ENCODE measurements at regions not wholly inside any gene's neighbourhood (a gene's known extent, or its start where the extent isn't known, plus 50 kb on each side); places are given as distances from the start of the nearest gene placed in this dataset.

DNA sequence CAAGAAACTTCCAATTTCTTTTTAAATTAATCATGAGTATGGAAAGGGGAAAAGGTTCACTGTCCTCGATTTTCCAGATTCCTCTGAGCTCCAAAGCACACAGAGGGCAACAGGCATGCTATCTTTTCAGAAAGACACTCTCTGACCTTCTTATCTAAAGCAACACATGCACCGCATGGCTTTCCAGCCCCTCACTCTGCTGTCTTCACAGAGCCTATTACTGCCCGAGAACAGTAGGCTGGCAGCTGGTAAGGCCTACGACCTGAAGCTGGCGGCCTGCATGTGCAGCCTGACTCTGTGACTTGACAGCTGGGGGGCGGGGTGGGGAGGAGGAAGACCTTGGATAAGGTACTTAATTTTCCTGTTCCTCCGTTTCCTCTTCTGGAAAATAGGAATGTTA lies 86.3 kb downstream of the ELOVL4 start:
- no peak for TF ChIP-seq POLR2A (IDR thresholded peaks at IDR 0.05)
- TF ChIP-seq, protein P1, sequence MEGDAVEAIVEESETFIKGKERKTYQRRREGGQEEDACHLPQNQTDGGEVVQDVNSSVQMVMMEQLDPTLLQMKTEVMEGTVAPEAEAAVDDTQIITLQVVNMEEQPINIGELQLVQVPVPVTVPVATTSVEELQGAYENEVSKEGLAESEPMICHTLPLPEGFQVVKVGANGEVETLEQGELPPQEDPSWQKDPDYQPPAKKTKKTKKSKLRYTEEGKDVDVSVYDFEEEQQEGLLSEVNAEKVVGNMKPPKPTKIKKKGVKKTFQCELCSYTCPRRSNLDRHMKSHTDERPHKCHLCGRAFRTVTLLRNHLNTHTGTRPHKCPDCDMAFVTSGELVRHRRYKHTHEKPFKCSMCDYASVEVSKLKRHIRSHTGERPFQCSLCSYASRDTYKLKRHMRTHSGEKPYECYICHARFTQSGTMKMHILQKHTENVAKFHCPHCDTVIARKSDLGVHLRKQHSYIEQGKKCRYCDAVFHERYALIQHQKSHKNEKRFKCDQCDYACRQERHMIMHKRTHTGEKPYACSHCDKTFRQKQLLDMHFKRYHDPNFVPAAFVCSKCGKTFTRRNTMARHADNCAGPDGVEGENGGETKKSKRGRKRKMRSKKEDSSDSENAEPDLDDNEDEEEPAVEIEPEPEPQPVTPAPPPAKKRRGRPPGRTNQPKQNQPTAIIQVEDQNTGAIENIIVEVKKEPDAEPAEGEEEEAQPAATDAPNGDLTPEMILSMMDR (IDR thresholded peaks at IDR 0.05), result no peak
- TF ChIP-seq POLR2AphosphoS5 (IDR thresholded peaks at IDR 0.05), result no peak
- TF ChIP-seq EP300 (IDR thresholded peaks at IDR 0.05), result no peak
- Histone ChIP-seq H3K4me1 (no peaks in the 10 kb centered on the region), H3K27ac (no peak overlapping the region), H3K27me3 (no peaks in the 10 kb centered on the region), H3K36me3 (no peaks in the 10 kb centered on the region), H3K4me3 (no peak overlapping the region), H3K9me3 (no peaks in the 10 kb centered on the region)
- intact Hi-C loops (cut with DNase I; ENCODE audit: low total_unique reads), result no loop called here
- no peak for DNase-seq
- 63 to 73% (median 67%) methylated on average over 7 of the region's 7 CpGs for WGBS, 5 donors

DNA sequence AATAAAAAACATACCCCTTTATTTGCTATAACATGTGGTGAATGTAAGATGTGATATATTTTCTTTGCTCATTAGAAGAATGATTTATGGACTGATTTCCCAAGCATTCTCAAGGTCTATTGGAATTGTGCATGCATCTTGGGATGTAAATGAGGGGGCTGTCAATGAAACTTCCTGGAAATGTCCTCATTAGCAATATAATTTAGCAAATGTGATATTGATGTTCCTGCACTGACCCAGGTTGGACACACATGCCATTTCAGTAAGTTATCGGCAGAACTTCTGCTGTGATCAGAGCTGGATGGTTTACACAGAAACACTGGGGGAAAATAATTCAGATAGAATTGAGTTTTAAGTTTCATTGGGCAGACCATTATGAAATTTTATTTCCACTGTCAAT lies 99.9 kb downstream of the ELOVL4 start:
- no peak for DNase-seq
- no peaks in the 10 kb centered on the region for H3K4me1 ChIP-seq
- H3K9me3 ChIP-seq, result no peaks in the 10 kb centered on the region
- H3K4me3 ChIP-seq, result no peak overlapping the region
- no peaks in the 10 kb centered on the region for H3K36me3 ChIP-seq
- no peak overlapping the region for H3K27ac ChIP-seq
- TF ChIP-seq POLR2AphosphoS5 (IDR thresholded peaks at IDR 0.05) (no peak), POLR2A (IDR thresholded peaks at IDR 0.05) (no peak), EP300 (IDR thresholded peaks at IDR 0.05) (no peak)
- TF ChIP-seq, protein P1 (IDR thresholded peaks at IDR 0.05), result no peak
- intact Hi-C loops (cut with DNase I; ENCODE audit: low total_unique reads), result no loop called here
- 96 to 100% (median 98%) methylated on average over 1 of the region's 1 CpG for WGBS, 5 donors
- H3K27me3 ChIP-seq, result no peaks in the 10 kb centered on the region

DNA sequence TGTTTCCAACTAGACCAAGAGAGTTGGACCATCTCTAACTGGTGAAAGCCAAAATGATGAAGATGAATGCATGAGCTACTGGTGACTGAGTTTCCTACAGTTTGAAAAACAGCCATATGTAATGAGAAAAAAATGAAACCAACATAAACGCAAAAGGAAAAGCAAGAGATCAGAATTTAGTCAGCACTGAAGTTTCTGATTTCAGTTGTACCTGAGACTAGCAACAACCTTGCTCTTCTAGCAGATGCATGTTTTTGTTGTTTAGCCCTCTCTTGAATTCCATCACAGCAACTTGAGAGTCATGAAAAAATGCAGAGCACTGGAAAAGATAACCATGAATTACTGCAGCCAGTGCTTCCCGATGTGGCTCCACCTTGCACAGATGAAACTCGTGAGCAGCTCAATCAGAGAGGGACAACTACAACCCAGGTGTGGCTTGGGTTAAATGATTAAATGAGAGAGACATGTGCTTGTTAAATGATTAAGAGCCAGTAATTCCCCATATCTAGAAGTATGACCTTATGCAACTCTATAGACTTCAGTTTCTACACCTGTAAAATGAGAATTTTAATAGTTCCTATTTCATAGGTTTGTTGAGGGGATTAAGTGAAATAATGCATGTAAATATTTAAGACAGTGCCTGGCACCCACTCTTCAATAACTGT lies 104.8 kb downstream of the ELOVL4 start:
- intact Hi-C loops (cut with DNase I; ENCODE audit: low total_unique reads), result no loop called here
- H3K4me3 ChIP-seq, result no peak overlapping the region
- TF ChIP-seq, protein P1 (IDR thresholded peaks at IDR 0.05), result no peak
- no peak for TF ChIP-seq POLR2A (IDR thresholded peaks at IDR 0.05)
- no peak for TF ChIP-seq EP300 (IDR thresholded peaks at IDR 0.05)
- TF ChIP-seq POLR2AphosphoS5 (IDR thresholded peaks at IDR 0.05), result no peak
- no peaks in the 10 kb centered on the region for H3K9me3 ChIP-seq
- DNase-seq, result no peak
- no peaks in the 10 kb centered on the region for H3K4me1 ChIP-seq
- WGBS, 5 donors, result 83 to 95% (median 87%) methylated on average over 3 of the region's 3 CpGs
- no peak overlapping the region for H3K27ac ChIP-seq
- H3K27me3 ChIP-seq, result no peaks in the 10 kb centered on the region
- no peaks in the 10 kb centered on the region for H3K36me3 ChIP-seq

DNA sequence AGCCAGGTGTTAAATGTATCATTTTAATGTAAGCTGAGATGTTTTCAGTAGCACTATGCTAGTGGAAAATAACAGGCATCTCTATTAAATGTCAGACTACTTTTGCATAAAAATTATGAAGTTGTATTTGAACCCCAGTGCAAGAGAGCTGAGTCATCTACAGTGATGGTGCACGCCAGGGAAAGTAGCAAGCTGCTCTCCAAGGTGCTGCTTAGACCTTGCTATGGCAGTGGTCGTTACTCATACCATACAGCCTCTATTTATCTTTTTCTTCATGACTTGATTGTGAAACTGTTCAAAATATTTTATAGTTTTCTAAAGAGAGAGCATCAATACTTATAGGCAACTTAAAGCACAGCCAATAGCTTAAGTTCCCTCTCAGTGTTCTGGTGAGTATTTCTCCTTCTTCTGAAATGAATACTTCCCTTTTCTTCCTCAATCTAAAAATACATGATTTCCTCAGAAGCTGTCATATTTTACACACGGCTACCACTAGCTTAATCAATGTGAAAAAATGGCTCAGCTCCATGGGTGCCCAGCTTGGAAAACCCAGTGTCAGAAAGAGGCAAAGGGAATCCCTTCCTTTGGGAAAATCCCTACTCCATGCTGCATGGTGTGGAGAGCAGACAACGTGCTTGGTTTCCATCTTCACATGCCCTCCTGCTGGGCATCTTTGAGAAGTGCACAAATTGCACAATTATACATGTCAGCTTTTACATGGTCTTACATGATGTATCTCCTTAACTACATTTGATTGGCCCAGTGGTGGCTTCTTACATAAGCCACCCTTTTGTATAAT lies 105.6 kb downstream of the ELOVL4 start:
- H3K27me3 ChIP-seq, result no peaks in the 10 kb centered on the region
- DNase-seq, result no peak
- no peaks in the 10 kb centered on the region for H3K4me1 ChIP-seq
- TF ChIP-seq, protein P1 (IDR thresholded peaks at IDR 0.05), result no peak
- TF ChIP-seq POLR2A (IDR thresholded peaks at IDR 0.05) (no peak), POLR2AphosphoS5 (IDR thresholded peaks at IDR 0.05) (no peak), EP300 (IDR thresholded peaks at IDR 0.05) (no peak)
- intact Hi-C loops (cut with DNase I; ENCODE audit: low total_unique reads), result no loop called here
- no peak overlapping the region for H3K27ac ChIP-seq
- H3K9me3 ChIP-seq, result no peaks in the 10 kb centered on the region
- no peak overlapping the region for H3K4me3 ChIP-seq
- H3K36me3 ChIP-seq, result no peaks in the 10 kb centered on the region
- 45 to 71% (median 62%) methylated on average over 4 of the region's 4 CpGs for WGBS, 5 donors

All from stomach (tissue), 8 donors.